Esophagus muscularis mucosa (tissue), 3 donors: ENCODE measurements at regions not wholly inside any gene's neighbourhood (a gene's known extent, or its start where the extent isn't known, plus 50 kb on each side); places are given as distances from the start of the nearest gene placed in this dataset.

Experiments used
- CTCF ChIP-seq, 3 experiments: fragments of 200-600 bp in 2 of 3; fragments of 450-650 bp in 1 of 3; sonication (generic) in 2 of 3; IDR thresholded peaks; one replicate each; pipeline ENCODE4 v1.5.1; 2017 to 2019; ENCODE audit warnings: antibody characterized with exemption in 3 of 3, mild to moderate bottlenecking in 2 of 3, moderate library complexity in 1 of 3
- POLR2A ChIP-seq: fragments of 450-650 bp; IDR thresholded peaks from one replicate; pipeline ENCODE4 v1.6.1; 2017; ENCODE audit warnings: antibody characterized with exemption, moderate library complexity, mild to moderate bottlenecking, low read depth

GRCh38 chr13:34217343-34218025, 399.5 kb downstream of the RFC3 start:
- TF ChIP-seq CTCF (IDR thresholded peaks at IDR 0.05) (no peak), POLR2A (no peak)
